Left lobe of liver (tissue), 2 donors: ENCODE measurements at regions not wholly inside any gene's neighbourhood (a gene's known extent, or its start where the extent isn't known, plus 50 kb on each side); places are given as distances from the start of the nearest gene placed in this dataset.
"Not testable (repeated sequence)": the region's sequence is repeated elsewhere in the genome, so short reads cannot be mapped to it uniquely, and the experiment has no call there.

ENCODE experiments used
- ATAC-seq: fragments of 200-7000 bp; cut with Tn5 transposase; one replicate; pipeline ENCODE4 v1.9.1; 2020; ENCODE audit warnings: mild to moderate bottlenecking, moderate library complexity
- DNase-seq: peaks from one replicate; pipeline ENCODE4 v3.0.0-alpha.2; 2020; ENCODE audit warnings: low spot score
- donor health status: DM: no; HTN: no; CAD: no; lungs with moderate emphysema.
- donor health status: DM: no; HTN: yes; CAD: no.

GRCh38 chr9:40909821-40910220 lies 218.7 kb downstream of the FOXD4L6 start:
- DNase-seq, result no peak
- ATAC-seq, result no peak

- not testable (repeated sequence) for ATAC-seq
Observed at GRCh38 chr9:40909111-40909510, 219.4 kb downstream of the FOXD4L6 start.

GRCh38 chr9:40907657-40908624 lies 220.5 kb downstream of the FOXD4L6 start:
- ATAC-seq (no peak), DNase-seq (no peak)

More at GRCh38 chr9:40909111-40909510, 219.4 kb downstream of the FOXD4L6 start:
- not testable (repeated sequence) for DNase-seq

- DNase-seq, result not testable (repeated sequence)
- ATAC-seq, result peak; percentile 14
Observed at GRCh38 chr9:40906879-40907278, 221.6 kb downstream of the FOXD4L6 start.

GRCh38 chr9:40892315-40892714 lies 236.2 kb downstream of the FOXD4L6 start:
- DNase-seq, ATAC-seq: not testable (repeated sequence)

GRCh38 chr9:40885858-40886257 lies 242.6 kb downstream of the FOXD4L6 start:
- not testable (repeated sequence) for ATAC-seq, DNase-seq

GRCh38 chr9:40884902-40885490 lies 243.5 kb downstream of the FOXD4L6 start:
- not testable (repeated sequence) for ATAC-seq

GRCh38 chr9:40884072-40884901 lies 244.2 kb downstream of the FOXD4L6 start:
- ATAC-seq, result no peak
- no peak for DNase-seq

More at GRCh38 chr9:40884902-40885490, 243.5 kb downstream of the FOXD4L6 start:
- not testable (repeated sequence) for DNase-seq

- not testable (repeated sequence) for DNase-seq, ATAC-seq
Observed at GRCh38 chr9:40883423-40884071, 244.9 kb downstream of the FOXD4L6 start.

GRCh38 chr9:40873753-40874295 lies 254.7 kb downstream of the FOXD4L6 start:
- ATAC-seq, DNase-seq: not testable (repeated sequence)

- ATAC-seq, DNase-seq: not testable (repeated sequence)
Observed at GRCh38 chr9:40868437-40868836, 260.0 kb downstream of the FOXD4L6 start.
